ENCODE measurements at regions not wholly inside any gene's neighbourhood (a gene's known extent, or its start where the extent isn't known, plus 50 kb on each side); places are given as distances from the start of the nearest gene placed in this dataset.

GRCh38 chr6:148653138-148653776 lies 93.6 kb upstream of the UST start:
- peak; percentile 23 for DNase-seq

DNA sequence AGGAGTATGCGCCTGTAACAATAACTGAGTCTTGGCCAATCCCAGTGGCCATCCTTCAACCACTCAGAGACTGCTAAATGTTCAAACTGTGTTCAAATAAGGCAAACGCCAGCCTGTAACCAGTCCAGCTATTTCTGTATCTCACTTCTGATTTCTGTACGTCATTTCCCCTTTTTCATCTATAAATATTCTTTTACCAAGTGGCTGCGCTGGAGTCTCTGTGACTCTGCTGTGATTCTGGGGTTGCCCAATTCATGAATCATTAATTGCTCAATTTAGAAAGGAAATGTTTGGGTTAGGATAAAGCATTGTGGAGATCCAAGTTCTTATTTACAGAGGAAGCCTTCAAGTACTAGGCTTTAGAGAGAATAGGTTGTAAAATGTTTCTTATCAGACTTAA lies 89.8 kb upstream of the UST start:
- DNase-seq: peak; percentile 43

- DNase-seq: no peak
These were observed 88.0 kb upstream of the UST start for GRCh38 chr6:148658681-148659430.

DNA sequence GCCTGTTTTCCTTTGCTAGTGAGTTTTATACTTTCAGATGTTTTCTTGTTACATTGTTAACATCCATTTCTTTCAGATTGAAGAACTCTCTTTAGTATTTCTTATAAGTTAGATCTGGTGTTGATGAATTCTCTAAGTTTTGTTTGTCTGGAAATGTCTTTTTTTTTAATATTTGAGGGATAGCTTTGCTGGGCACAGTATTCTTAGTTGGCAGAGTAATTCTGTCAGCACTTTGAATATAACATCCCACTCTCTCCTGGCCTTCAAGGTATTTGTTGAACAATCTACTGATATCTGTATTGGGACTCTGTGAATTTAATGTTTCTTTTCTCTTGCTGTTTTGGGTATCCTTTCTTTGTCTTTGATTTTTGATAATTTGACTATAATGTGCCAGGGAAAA lies 79.4 kb upstream of the UST start:
- DNase-seq: no peak

GRCh38 chr6:148671085-148671484 lies 75.7 kb upstream of the UST start:
- no peak for DNase-seq

GRCh38 chr6:148671952-148672351 lies 74.9 kb upstream of the UST start:
- DNase-seq: no peak

GRCh38 chr6:148674306-148674705 lies 72.5 kb upstream of the UST start:
- no peak for DNase-seq

- DNase-seq: no peak
These were observed 69.0 kb upstream of the UST start for GRCh38 chr6:148677594-148678476.

DNA sequence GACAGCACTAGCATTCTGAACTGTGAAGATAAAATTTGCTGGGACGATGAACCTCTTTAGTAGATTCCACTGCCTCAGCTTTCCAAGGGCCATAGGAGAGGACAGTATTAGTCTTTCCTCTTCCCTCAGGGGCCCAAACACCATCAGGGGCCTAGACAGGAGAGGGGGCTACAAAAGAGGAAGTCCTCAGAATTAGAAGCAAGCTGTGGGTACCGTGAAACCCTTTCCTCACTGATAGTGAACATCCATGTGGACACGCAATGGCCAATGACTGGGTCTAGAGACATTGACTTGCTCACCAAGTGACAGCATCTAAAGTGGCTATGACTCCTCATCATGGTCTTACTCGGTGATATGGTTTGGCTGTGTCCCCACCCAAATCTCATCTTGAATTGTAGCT lies 68.1 kb upstream of the UST start:
- DNase-seq: no peak

GRCh38 chr6:148681666-148682065 lies 65.2 kb upstream of the UST start:
- DNase-seq: no peak

DNA sequence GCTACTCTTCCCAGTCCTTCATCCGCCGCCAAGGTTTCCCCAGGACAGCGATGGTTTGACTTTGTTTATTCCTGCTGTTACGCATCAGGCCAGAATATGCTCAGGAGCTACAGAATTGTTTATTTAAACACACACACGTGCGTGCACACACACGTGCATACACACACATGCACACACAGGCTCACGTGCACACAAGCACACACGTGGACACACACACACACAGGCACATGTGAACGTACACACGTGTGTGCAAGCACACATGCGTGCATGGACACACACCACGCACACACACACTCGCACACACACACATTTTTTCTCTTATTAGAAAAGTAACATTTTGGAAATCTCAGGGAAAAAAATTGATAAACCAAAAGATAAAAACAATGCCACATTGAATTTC lies 64.6 kb upstream of the UST start:
- DNase-seq: no peak

DNA sequence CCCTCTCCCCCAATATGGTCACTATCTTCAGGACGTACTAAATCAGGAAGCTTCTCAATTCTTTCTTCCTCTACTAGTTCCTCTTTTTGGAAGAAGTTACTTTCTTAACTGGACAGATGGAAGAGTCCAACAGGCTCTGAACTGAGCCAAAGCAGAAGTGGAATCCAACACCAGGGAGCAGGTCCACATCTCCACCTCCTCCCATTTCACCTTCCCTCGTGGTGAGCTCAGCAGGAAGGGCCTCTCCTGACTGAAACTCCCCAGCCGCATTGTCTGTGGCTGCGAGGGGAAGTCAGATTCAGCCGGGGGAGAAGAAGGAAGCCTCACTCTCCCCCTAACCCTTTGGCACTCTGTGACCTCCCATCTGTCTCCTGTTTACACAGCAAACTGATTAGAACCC lies 63.8 kb upstream of the UST start:
- DNase-seq: no peak

GRCh38 chr6:148689168-148689567 lies 57.7 kb upstream of the UST start:
- no peak for DNase-seq

- no peak for DNase-seq
These were observed 52.8 kb upstream of the UST start for GRCh38 chr6:148693882-148694484.

Data from EL (cell line).